ENCODE measurements at regions not wholly inside any gene's neighbourhood (a gene's known extent, or its start where the extent isn't known, plus 50 kb on each side); places are given as distances from the start of the nearest gene placed in this dataset.

DNA sequence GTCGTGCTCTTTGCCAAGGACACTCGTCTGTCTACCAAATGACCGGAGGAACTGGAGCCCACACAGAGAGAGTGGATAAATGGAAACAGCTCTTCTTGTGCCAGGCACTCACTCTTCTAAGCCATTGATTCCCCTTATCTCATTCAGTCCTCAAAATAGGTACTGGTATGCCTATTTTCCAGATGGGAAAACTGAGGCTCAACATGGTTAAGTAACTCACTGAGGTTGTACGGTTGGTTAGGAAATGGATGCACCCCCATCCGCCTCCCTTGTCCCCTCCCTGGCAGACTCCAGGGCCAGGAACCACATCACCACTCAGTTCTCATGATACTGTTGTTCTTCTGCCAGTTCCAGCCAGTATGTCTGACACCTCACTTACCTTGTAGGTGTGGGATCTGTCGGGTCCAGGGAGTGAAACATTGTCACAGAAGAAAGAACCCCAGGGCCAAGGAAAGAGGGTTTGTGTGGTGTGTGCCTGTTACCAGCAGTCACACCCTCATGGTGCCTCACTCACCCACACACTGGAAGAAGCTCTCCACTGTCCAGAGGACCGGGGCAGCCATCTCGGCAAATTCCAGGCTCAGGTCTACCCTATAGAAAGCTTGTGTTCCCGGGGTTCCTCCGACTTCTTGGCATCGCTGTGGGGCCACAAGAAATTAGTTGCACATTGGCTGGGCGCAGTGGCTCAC is 58.8 kb upstream of the TARDBP start (continued):
- TF ChIP-seq, protein P1, sequence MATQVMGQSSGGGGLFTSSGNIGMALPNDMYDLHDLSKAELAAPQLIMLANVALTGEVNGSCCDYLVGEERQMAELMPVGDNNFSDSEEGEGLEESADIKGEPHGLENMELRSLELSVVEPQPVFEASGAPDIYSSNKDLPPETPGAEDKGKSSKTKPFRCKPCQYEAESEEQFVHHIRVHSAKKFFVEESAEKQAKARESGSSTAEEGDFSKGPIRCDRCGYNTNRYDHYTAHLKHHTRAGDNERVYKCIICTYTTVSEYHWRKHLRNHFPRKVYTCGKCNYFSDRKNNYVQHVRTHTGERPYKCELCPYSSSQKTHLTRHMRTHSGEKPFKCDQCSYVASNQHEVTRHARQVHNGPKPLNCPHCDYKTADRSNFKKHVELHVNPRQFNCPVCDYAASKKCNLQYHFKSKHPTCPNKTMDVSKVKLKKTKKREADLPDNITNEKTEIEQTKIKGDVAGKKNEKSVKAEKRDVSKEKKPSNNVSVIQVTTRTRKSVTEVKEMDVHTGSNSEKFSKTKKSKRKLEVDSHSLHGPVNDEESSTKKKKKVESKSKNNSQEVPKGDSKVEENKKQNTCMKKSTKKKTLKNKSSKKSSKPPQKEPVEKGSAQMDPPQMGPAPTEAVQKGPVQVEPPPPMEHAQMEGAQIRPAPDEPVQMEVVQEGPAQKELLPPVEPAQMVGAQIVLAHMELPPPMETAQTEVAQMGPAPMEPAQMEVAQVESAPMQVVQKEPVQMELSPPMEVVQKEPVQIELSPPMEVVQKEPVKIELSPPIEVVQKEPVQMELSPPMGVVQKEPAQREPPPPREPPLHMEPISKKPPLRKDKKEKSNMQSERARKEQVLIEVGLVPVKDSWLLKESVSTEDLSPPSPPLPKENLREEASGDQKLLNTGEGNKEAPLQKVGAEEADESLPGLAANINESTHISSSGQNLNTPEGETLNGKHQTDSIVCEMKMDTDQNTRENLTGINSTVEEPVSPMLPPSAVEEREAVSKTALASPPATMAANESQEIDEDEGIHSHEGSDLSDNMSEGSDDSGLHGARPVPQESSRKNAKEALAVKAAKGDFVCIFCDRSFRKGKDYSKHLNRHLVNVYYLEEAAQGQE (IDR thresholded peaks at IDR 0.05), result no peak

DNA sequence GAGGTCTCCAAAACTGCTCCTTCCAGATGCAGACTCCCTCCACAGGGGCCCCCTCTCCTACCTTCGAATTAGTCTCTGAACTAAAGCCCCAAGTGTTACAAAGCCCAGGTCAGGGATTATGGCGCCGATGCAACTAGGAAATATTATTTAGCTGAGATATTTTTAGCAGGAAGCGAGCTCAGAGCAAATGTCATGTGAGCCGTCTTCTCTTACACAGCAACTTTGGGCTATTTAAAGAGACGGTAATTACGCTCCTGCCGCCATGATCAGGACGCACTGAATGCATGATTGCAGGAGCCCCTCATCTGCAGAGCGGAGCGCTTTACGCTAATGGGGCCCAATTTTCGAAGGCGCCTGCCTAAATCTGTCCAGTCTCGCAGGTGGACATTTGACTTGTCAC is 55.3 kb upstream of the TARDBP start:
- no peaks in the 10 kb centered on the region for H3K4me1 ChIP-seq
- no peak overlapping the region for H3K4me2 ChIP-seq
- WGBS (ENCODE audit: missing lambda C conversion rate), result 73% methylated on average over 15 of the region's 15 CpGs
- FAIRE-seq, result no peak
- ChIA-PET CTCF (interaction anchor here (1.0 to 1.9 kb wide), 2 partner anchors 15 to 48 kb away, joined by 4 to 6 read pairs; no protein-coding TSS in a partner anchor), POLR2A (no interaction called here)
- H3K27ac ChIP-seq, result no peak overlapping the region
- no peak for ATAC-seq
- DNase-seq (ENCODE audit: low read depth in 1 of 2, low spot score in 1 of 2), result no peak
- peaks cover 7% of the 10 kb centered on the region; the same call in 1 of the 3 replicates for H3K9me3 ChIP-seq
- TF ChIP-seq CEBPB (IDR thresholded peaks at IDR 0.05) (no peak), EHF (CRISPR knock-in tag; IDR thresholded peaks at IDR 0.05) (no peak), EP300 (IDR thresholded peaks at IDR 0.05) (no peak), POLR2A (IDR thresholded peaks at IDR 0.05; ENCODE audit: low read length) (no peak), FOXS1 (CRISPR knock-in tag; IDR thresholded peaks at IDR 0.05) (no peak)
- TF ChIP-seq, protein P2, sequence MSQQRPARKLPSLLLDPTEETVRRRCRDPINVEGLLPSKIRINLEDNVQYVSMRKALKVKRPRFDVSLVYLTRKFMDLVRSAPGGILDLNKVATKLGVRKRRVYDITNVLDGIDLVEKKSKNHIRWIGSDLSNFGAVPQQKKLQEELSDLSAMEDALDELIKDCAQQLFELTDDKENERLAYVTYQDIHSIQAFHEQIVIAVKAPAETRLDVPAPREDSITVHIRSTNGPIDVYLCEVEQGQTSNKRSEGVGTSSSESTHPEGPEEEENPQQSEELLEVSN (IDR thresholded peaks at IDR 0.05; ENCODE audit: borderline replicate concordance, low read depth), result no peak
- TF ChIP-seq, protein P3, sequence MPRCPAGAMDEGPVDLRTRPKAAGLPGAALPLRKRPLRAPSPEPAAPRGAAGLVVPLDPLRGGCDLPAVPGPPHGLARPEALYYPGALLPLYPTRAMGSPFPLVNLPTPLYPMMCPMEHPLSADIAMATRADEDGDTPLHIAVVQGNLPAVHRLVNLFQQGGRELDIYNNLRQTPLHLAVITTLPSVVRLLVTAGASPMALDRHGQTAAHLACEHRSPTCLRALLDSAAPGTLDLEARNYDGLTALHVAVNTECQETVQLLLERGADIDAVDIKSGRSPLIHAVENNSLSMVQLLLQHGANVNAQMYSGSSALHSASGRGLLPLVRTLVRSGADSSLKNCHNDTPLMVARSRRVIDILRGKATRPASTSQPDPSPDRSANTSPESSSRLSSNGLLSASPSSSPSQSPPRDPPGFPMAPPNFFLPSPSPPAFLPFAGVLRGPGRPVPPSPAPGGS (IDR thresholded peaks at IDR 0.05), result no peak
- TF ChIP-seq, protein P4, sequence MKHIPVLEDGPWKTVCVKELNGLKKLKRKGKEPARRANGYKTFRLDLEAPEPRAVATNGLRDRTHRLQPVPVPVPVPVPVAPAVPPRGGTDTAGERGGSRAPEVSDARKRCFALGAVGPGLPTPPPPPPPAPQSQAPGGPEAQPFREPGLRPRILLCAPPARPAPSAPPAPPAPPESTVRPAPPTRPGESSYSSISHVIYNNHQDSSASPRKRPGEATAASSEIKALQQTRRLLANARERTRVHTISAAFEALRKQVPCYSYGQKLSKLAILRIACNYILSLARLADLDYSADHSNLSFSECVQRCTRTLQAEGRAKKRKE (CRISPR knock-in tag; IDR thresholded peaks at IDR 0.05; ENCODE audit: low read depth), result no peak
- TF ChIP-seq, protein P5, sequence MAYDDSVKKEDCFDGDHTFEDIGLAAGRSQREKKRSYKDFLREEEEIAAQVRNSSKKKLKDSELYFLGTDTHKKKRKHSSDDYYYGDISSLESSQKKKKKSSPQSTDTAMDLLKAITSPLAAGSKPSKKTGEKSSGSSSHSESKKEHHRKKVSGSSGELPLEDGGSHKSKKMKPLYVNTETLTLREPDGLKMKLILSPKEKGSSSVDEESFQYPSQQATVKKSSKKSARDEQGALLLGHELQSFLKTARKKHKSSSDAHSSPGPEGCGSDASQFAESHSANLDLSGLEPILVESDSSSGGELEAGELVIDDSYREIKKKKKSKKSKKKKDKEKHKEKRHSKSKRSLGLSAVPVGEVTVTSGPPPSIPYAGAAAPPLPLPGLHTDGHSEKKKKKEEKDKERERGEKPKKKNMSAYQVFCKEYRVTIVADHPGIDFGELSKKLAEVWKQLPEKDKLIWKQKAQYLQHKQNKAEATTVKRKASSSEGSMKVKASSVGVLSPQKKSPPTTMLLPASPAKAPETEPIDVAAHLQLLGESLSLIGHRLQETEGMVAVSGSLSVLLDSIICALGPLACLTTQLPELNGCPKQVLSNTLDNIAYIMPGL (CRISPR knock-in tag; IDR thresholded peaks at IDR 0.05; ENCODE audit: borderline replicate concordance), result no peak
- no peak overlapping the region for H3K4me3 ChIP-seq

DNA sequence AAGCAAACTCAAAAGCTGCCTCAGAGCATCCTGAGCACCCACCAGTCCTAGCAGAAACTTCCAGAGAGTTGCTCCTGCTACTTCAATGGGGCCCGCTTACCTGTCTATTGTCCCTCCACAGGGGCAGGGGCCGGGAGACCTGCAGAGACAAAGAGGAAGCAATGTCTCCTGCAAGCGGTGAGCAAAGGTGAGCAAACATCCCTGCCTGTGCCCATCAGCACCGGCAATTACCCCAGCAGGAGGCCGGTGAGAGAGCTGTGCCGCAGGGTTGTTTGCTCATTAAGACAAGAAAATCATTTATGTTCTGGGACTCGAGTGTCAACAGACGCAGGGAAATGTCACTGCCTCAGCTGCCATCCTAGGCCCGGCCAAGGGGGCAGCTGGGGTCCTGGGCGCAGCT is 53.8 kb upstream of the TARDBP start:
- POLR2A ChIA-PET, result no interaction called here
- no peak for FAIRE-seq
- no peaks in the 10 kb centered on the region for H3K4me1 ChIP-seq
- H3K27ac ChIP-seq, result no peak overlapping the region
- H3K9me3 ChIP-seq, result 0 out of 3 replicates have a peak, but pooled peaks cover 3% of the 10 kb centered on the region
- ATAC-seq, result no peak
- no peak for TF ChIP-seq NFE2L2 (conservative IDR thresholded peaks at IDR 0.05; ENCODE audit: low read length)
- no peak for TF ChIP-seq POLR2A (IDR thresholded peaks at IDR 0.05; ENCODE audit: low read length)
- TF ChIP-seq, protein P2 (IDR thresholded peaks at IDR 0.05; ENCODE audit: borderline replicate concordance, low read depth), result no peak
- TF ChIP-seq, protein P6, sequence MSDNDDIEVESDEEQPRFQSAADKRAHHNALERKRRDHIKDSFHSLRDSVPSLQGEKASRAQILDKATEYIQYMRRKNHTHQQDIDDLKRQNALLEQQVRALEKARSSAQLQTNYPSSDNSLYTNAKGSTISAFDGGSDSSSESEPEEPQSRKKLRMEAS (IDR thresholded peaks at IDR 0.05), result no peak
- no peak for TF ChIP-seq EHF (CRISPR knock-in tag; IDR thresholded peaks at IDR 0.05)
- no peak for TF ChIP-seq ZSCAN20 (CRISPR knock-in tag; IDR thresholded peaks at IDR 0.05)
- no peak for DNase-seq (ENCODE audit: low read depth in 1 of 2, low spot score in 1 of 2)
- CTCF ChIA-PET, result no interaction called here
- WGBS (ENCODE audit: missing lambda C conversion rate), result 69% methylated on average over 7 of the region's 10 CpGs
- H3K4me2 ChIP-seq, result no peak overlapping the region
- no peak overlapping the region for H3K4me3 ChIP-seq
